VCaP (cell line): ENCODE measurements at regions not wholly inside any gene's neighbourhood (a gene's known extent, or its start where the extent isn't known, plus 50 kb on each side); places are given as distances from the start of the nearest gene placed in this dataset.

Experiments used
- H3K27ac ChIP-seq: fragments of 450-650 bp; 2 replicates; pipeline ENCODE4 v1.5.1; 2017
- TF ChIP-seq, protein P1 (sequence below): fragments of 450-650 bp; conservative IDR thresholded peaks from 2 replicates; pipeline ENCODE4 v1.5.1; 2017; ENCODE audit warnings: mild to moderate bottlenecking, moderate library complexity

- TF ChIP-seq, protein P1, sequence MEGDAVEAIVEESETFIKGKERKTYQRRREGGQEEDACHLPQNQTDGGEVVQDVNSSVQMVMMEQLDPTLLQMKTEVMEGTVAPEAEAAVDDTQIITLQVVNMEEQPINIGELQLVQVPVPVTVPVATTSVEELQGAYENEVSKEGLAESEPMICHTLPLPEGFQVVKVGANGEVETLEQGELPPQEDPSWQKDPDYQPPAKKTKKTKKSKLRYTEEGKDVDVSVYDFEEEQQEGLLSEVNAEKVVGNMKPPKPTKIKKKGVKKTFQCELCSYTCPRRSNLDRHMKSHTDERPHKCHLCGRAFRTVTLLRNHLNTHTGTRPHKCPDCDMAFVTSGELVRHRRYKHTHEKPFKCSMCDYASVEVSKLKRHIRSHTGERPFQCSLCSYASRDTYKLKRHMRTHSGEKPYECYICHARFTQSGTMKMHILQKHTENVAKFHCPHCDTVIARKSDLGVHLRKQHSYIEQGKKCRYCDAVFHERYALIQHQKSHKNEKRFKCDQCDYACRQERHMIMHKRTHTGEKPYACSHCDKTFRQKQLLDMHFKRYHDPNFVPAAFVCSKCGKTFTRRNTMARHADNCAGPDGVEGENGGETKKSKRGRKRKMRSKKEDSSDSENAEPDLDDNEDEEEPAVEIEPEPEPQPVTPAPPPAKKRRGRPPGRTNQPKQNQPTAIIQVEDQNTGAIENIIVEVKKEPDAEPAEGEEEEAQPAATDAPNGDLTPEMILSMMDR = no peak
- no peak overlapping the region for H3K27ac ChIP-seq
Measured at GRCh38 chr2:51120754-51121280, 88.9 kb upstream of the NRXN1 start.

DNA sequence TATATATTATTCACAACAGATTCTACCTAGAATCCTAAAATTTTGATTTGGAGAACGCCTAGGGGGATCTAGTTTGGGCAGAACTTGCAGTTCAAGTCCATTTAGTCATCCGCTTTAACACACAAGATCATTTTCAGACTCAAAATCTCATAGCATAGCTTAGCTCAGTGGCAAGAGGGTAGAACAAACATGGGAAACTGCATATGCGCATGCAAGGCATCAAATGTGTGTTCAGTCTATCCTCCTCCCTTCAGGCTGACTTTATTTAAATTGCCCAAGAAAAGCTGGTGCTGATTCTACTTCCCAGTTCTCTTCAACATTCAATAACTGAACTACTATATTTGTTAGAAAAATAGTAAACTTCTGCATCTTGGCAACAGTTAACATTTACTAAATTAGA is 79.6 kb upstream of the NRXN1 start:
- TF ChIP-seq, protein P1 = no peak

GRCh38 chr2:51108794-51109193 is 76.9 kb upstream of the NRXN1 start:
- TF ChIP-seq, protein P1 = no peak
- no peak overlapping the region for H3K27ac ChIP-seq

More for the DNA sequence above, 79.6 kb upstream of the NRXN1 start:
- H3K27ac ChIP-seq = no peak overlapping the region

- TF ChIP-seq, protein P1 = no peak
- no peak overlapping the region for H3K27ac ChIP-seq
Measured at GRCh38 chr2:51107841-51108240, 75.9 kb upstream of the NRXN1 start.

GRCh38 chr2:51105811-51106210 is 73.9 kb upstream of the NRXN1 start:
- TF ChIP-seq, protein P1 = no peak
- no peak overlapping the region for H3K27ac ChIP-seq

DNA sequence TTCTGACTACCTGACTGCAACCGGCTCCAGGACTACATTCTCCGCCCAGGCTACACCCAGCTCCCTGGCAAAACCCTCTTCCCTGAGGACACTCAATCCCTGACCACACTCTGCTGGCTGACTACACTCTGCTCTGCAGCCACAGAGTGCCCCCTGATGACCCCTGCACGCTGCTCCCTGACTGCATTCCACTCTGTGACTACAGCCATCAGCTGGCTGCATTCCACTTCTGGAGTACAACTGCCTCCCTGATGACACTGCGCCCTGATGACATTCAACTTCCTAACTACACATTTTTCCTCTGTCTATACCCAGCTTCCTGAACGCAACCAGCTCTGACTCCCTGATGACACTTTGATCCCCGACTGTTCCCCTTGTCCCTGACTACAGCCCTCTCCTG is 71.3 kb upstream of the NRXN1 start:
- TF ChIP-seq, protein P1 = no peak
- no peak overlapping the region for H3K27ac ChIP-seq

DNA sequence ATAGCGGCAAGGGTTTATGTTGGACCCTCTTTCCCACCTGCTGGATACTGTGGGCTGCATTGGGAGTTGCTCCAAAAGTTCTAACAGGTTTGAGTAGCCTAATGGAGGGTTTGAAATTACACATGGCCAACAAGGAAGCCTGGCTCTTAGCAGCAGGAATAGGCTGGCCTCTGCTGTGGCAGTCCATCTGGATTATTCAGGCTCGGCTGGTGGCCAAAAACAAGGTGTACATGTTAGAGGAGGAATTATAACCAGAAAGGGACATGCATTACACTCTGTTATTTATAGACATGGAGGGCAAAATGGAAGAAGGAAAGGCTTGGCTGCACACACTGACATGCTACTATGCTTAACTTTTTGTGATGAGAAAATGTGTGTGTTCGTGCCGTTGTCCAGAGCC is 61.1 kb upstream of the NRXN1 start:
- TF ChIP-seq, protein P1 = no peak
- no peak overlapping the region for H3K27ac ChIP-seq
